ENCODE measurements at regions not wholly inside any gene's neighbourhood (a gene's known extent, or its start where the extent isn't known, plus 50 kb on each side); places are given as distances from the start of the nearest gene placed in this dataset.

DNA sequence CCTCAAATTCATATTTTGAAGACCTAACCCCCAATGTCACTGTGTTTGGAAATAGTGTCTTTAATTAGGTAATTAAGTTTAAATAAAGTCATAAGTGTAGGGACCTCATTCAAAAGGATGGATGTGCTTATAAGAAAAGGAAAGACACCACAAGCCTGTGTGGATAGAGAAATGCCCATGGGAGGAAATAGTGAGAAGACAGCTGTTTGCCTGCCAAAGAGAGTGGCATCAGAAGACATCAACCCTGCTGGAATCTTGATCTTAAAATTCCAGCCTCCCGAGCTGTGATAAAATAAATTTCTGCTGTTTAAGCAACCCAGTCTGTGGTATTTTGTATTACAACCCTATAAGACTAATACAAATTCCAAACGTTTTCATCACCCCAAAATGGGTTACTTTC lies 1867.9 kb upstream of the NUDT12 start:
- no peak for TF ChIP-seq FOXP2 (optimal IDR thresholded peaks at IDR 0.05; ENCODE audit: borderline replicate concordance, extremely low read depth, extremely low read length, insufficient read depth)
- TF ChIP-seq SIN3A (IDR thresholded peaks at IDR 0.05; ENCODE audit: borderline replicate concordance, insufficient read depth, low read length) = no peak
- TF ChIP-seq POLR2AphosphoS5 (IDR thresholded peaks at IDR 0.05; ENCODE audit: low read depth, low read length) = no peak
- TF ChIP-seq TAF1 (IDR thresholded peaks at IDR 0.05; ENCODE audit: borderline replicate concordance, insufficient read depth, low read length) = no peak
- TF ChIP-seq, protein P1, sequence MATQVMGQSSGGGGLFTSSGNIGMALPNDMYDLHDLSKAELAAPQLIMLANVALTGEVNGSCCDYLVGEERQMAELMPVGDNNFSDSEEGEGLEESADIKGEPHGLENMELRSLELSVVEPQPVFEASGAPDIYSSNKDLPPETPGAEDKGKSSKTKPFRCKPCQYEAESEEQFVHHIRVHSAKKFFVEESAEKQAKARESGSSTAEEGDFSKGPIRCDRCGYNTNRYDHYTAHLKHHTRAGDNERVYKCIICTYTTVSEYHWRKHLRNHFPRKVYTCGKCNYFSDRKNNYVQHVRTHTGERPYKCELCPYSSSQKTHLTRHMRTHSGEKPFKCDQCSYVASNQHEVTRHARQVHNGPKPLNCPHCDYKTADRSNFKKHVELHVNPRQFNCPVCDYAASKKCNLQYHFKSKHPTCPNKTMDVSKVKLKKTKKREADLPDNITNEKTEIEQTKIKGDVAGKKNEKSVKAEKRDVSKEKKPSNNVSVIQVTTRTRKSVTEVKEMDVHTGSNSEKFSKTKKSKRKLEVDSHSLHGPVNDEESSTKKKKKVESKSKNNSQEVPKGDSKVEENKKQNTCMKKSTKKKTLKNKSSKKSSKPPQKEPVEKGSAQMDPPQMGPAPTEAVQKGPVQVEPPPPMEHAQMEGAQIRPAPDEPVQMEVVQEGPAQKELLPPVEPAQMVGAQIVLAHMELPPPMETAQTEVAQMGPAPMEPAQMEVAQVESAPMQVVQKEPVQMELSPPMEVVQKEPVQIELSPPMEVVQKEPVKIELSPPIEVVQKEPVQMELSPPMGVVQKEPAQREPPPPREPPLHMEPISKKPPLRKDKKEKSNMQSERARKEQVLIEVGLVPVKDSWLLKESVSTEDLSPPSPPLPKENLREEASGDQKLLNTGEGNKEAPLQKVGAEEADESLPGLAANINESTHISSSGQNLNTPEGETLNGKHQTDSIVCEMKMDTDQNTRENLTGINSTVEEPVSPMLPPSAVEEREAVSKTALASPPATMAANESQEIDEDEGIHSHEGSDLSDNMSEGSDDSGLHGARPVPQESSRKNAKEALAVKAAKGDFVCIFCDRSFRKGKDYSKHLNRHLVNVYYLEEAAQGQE (IDR thresholded peaks at IDR 0.05; ENCODE audit: insufficient read depth in 1 of 2, low read depth in 2 of 2, low read length in 2 of 2) = no peak

DNA sequence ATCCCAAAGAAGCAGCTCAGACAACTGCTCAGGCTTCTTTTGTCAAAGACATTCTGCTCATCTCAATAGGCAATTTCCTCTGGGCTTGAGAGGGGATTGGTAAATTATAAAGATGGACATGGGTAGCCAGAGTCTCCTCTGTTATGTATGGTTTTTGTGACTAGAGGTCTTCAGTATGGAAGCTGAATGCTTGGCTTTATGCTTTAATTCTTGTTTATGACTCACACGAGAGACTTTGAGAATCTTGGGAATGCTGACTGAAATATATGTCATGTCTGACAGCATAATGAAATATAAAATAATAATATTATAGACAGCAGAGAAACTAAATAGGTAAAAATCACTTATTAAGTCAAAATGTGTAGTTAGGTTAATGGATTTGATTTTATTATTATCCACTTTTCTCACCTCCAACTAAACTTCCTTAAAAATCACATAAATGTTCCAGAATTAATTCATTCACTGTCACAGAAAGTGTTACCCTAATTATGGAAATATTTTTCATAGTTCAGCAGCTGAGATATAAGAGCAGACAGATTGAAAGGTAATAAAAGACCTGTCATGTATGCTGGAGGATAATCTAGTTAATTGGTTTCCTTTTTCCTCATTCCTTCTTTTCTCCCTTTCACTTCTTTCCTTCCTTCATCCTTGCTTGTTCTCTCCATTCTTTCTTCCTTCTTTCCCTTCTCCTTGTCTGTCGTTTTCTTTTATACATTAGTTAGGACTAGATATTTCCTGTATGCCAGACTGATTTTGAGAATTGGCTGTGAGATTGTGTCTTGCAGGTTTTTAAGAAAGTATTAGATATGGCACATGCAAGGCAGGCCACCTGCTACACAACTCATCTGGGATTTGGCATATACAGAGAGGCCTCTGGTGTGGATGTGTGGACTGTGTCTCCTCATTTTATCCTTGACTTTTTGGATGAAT lies 1866.1 kb upstream of the NUDT12 start:
- TF ChIP-seq TAF1 (IDR thresholded peaks at IDR 0.05; ENCODE audit: borderline replicate concordance, insufficient read depth, low read length) (no peak), SIN3A (IDR thresholded peaks at IDR 0.05; ENCODE audit: borderline replicate concordance, insufficient read depth, low read length) (no peak), POLR2AphosphoS5 (IDR thresholded peaks at IDR 0.05; ENCODE audit: low read depth, low read length) (no peak), FOXP2 (optimal IDR thresholded peaks at IDR 0.05; ENCODE audit: borderline replicate concordance, extremely low read depth, extremely low read length, insufficient read depth) (no peak)
- TF ChIP-seq, protein P1 (IDR thresholded peaks at IDR 0.05; ENCODE audit: insufficient read depth in 1 of 2, low read depth in 2 of 2, low read length in 2 of 2) = no peak

DNA sequence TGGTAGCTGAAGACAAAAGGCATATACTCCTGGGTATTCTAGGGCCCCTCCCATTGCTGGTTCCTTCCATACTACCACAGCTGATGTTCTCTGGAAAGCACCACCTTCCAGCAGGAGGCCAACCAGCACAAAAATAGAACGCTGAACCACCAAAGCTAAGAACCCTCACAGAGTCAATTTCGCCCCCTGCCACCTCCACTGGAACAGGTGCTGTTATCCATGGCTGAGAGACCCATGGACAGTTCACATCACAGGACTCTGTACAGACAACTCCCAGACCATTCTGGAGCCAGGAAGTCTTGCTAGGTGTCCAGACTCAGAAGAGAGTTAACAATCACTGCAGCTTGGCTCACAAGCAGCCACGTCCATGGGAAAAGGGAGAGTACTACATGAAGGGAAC lies 1851.5 kb upstream of the NUDT12 start:
- TF ChIP-seq FOXP2 (optimal IDR thresholded peaks at IDR 0.05; ENCODE audit: borderline replicate concordance, extremely low read depth, extremely low read length, insufficient read depth) (no peak), TAF1 (IDR thresholded peaks at IDR 0.05; ENCODE audit: borderline replicate concordance, insufficient read depth, low read length) (no peak), POLR2AphosphoS5 (IDR thresholded peaks at IDR 0.05; ENCODE audit: low read depth, low read length) (no peak), SIN3A (IDR thresholded peaks at IDR 0.05; ENCODE audit: borderline replicate concordance, insufficient read depth, low read length) (no peak)
- TF ChIP-seq, protein P1 (IDR thresholded peaks at IDR 0.05; ENCODE audit: insufficient read depth in 1 of 2, low read depth in 2 of 2, low read length in 2 of 2) = no peak

DNA sequence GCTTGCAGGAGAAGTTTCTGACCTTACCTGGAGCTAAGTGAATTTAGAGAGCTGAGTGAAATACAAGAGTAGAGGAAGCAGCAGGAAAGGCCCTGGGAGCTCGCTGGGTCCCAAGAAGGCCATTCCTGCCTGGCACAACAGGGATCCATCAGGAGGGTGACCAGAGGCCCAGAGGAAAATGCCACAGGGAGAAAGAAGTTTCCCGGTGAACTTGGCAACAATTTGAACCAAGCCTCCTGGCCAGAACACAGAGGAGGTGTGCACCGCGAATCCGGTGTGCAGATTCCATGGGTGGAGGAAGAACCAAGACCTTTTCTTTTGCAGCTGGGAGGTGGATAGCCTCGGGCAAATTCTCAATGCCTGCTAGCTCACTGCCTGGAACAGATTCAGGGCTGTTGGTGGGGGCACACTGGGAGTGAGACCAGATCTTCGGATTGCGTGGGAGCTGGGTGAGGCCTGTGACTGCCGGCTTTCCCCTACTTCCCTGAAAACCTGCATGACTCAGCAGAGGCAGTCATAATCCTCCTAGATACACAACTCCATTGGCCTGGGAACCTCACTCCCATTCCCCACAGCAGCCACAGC lies 1850.9 kb upstream of the NUDT12 start:
- TF ChIP-seq, protein P1 (IDR thresholded peaks at IDR 0.05; ENCODE audit: insufficient read depth in 1 of 2, low read depth in 2 of 2, low read length in 2 of 2) = no peak
- TF ChIP-seq FOXP2 (optimal IDR thresholded peaks at IDR 0.05; ENCODE audit: borderline replicate concordance, extremely low read depth, extremely low read length, insufficient read depth) (no peak), POLR2AphosphoS5 (IDR thresholded peaks at IDR 0.05; ENCODE audit: low read depth, low read length) (no peak)

Measured in PFSK-1 (cell line).